NB4 (cell line): ENCODE measurements at regions not wholly inside any gene's neighbourhood (a gene's known extent, or its start where the extent isn't known, plus 50 kb on each side); places are given as distances from the start of the nearest gene placed in this dataset.

Experiments
- DNase-seq: peaks from one replicate; pipeline ENCODE4 v3.0.0; 2010; ENCODE audit warnings: low read depth
- H3K4me3 ChIP-seq: one replicate; pipeline ENCODE4 v1.5.1; 2011; ENCODE audit warnings: mild to moderate bottlenecking, low read depth, low read length, moderate library complexity
- MYC ChIP-seq: IDR thresholded peaks from 2 replicates; pipeline ENCODE4 v1.6.1; 2011; ENCODE audit warnings: low read depth, low read length
- POLR2A ChIP-seq: IDR thresholded peaks from 2 replicates; pipeline ENCODE4 v1.6.1; 2011; ENCODE audit warnings: mild to moderate bottlenecking; ENCODE audit not compliant: insufficient read length; ENCODE audit errors: extremely low read depth
- TF ChIP-seq, protein P1 (sequence below): IDR thresholded peaks from one replicate; pipeline ENCODE4 v1.5.1; 2012; ENCODE audit warnings: low read depth, low read length
- TF ChIP-seq, protein P2 (sequence below): IDR thresholded peaks from 2 replicates; pipeline ENCODE4 v1.6.1; 2011; ENCODE audit warnings: low read depth, low read length

DNA sequence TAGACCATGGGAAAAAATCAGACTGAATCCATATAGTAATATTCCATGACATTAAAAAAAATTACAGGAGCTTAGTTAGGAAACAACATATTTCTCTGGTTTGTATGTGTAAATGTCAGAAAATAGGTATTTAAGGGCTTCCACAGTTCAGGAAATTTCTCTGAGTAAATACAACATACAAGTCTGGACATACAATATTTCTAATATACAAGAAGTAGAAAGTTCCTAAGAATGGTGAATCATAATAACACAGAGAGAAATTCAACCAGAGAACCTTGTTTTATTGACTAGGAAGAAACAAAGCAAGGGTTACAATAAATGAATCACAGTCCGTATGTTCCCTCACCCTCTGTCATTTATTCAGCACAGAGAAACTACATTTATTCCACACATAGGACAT is 532.7 kb upstream of the FAT3 start:
- TF ChIP-seq MYC: no peak
- H3K4me3 ChIP-seq: no peak overlapping the region
- no peak for DNase-seq

DNA sequence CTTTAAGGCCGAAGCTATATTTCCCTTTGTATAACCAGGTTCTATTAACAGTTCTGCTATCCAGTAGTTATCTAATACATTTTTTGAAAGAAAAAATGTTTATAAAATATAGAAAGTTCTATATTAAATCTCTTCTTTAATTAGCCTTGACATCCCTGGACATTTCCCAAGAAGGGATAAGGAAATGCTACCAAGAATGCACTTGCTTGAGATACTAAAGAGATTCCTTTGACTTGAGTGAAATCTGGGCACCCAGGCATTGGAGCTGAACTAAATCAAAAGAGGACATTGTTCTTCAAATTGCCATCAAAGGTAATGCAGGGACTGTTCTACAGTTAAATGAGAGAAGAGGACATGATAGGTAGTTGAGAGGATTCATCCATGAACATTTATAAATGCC is 535.9 kb upstream of the FAT3 start:
- no peak for DNase-seq
- TF ChIP-seq, protein P1, sequence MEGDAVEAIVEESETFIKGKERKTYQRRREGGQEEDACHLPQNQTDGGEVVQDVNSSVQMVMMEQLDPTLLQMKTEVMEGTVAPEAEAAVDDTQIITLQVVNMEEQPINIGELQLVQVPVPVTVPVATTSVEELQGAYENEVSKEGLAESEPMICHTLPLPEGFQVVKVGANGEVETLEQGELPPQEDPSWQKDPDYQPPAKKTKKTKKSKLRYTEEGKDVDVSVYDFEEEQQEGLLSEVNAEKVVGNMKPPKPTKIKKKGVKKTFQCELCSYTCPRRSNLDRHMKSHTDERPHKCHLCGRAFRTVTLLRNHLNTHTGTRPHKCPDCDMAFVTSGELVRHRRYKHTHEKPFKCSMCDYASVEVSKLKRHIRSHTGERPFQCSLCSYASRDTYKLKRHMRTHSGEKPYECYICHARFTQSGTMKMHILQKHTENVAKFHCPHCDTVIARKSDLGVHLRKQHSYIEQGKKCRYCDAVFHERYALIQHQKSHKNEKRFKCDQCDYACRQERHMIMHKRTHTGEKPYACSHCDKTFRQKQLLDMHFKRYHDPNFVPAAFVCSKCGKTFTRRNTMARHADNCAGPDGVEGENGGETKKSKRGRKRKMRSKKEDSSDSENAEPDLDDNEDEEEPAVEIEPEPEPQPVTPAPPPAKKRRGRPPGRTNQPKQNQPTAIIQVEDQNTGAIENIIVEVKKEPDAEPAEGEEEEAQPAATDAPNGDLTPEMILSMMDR: no peak
- TF ChIP-seq POLR2A (no peak), MYC (no peak)
- TF ChIP-seq, protein P2, sequence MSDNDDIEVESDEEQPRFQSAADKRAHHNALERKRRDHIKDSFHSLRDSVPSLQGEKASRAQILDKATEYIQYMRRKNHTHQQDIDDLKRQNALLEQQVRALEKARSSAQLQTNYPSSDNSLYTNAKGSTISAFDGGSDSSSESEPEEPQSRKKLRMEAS: no peak
- no peak overlapping the region for H3K4me3 ChIP-seq

DNA sequence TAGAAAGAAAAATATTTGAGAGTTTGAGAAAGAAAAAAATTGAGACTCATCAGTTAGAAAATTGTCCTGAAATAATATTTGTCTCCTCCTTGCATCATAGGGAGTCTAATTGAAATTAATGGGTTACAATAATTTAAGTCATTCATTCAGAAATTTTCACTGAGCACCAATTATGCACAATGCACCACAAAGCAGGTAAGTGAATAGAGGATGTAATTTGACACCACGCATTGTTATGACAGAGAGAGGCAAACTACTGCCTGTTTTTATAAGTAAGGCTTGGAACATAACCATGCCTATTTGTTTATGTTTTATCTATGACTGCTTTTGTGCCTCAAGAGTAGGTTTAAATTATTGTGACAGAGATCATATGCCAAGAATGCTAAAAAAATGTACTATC is 537.9 kb upstream of the FAT3 start:
- H3K4me3 ChIP-seq: no peak overlapping the region
- no peak for TF ChIP-seq MYC
- TF ChIP-seq, protein P2: no peak
- TF ChIP-seq POLR2A: no peak
- TF ChIP-seq, protein P1: no peak
- no peak for DNase-seq

DNA sequence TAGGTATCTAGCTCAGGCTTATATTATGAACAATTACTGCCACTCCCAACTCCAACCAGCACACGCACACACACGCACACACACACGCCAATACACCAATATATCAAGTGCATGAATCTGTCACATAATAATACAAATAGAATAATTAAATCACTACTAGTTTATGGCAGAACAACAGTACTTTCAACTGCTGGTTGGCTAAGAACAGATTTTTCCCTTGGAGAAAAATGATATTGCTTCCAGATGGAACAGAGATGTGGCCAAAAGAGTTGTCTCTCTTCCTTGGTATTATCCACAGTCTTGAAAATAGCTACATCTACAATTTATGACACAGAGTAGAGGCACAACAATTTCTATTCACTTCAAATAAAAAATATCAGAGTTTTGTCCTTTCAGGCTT is 538.3 kb upstream of the FAT3 start:
- DNase-seq: no peak
- TF ChIP-seq, protein P2: no peak
- TF ChIP-seq, protein P1: no peak
- TF ChIP-seq MYC (no peak), POLR2A (no peak)
- no peak overlapping the region for H3K4me3 ChIP-seq

DNA sequence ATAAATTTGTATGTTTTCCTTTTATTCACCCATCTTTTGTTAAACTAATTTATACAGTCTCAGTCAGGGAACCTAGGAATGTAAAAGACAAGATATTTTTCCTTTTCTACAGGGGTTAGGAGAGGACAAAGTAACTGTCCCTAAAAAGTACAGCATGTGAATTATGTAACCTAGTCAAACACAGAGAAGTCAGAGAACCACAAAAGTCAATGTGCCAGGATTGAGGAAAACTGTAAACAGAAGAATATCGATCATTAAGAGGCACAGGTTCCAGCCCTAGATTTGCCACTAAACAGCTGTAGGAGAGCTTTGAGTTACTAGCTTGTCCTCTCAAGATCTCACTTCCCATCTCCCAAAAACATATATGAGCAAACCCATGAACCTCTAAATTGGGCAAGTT is 550.9 kb upstream of the FAT3 start:
- no peak for DNase-seq
- no peak overlapping the region for H3K4me3 ChIP-seq
- TF ChIP-seq POLR2A (no peak), MYC (no peak)
- TF ChIP-seq, protein P1: no peak
- TF ChIP-seq, protein P2: no peak

DNA sequence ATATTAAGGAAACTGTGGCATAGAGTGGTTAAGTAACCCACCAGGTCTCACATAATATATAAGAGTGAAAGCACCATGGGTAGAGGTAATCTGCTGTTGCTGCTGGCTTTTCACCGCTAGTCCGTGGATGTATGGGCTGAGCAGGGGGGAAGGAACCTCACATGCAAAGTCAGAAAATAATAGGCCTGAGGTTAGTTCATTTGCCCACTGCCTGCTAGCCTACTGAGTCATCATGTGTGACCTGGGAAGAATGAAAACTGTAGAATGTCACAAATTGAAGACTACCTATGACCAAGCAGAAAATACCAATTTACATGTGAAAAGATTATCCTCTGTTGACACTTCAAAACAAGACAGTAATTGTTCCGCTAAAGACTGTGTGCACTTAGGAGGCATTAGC is 560.1 kb upstream of the FAT3 start:
- DNase-seq: no peak
- H3K4me3 ChIP-seq: no peak overlapping the region
- TF ChIP-seq MYC (no peak), POLR2A (no peak)
- TF ChIP-seq, protein P1: no peak
- TF ChIP-seq, protein P2: no peak
